Upper lobe of left lung (tissue), 6 donors: ENCODE measurements at regions not wholly inside any gene's neighbourhood (a gene's known extent, or its start where the extent isn't known, plus 50 kb on each side); places are given as distances from the start of the nearest gene placed in this dataset.

Experiments used
- ATAC-seq, 2 donors: fragments of 200-7000 bp; cut with Tn5 transposase; one replicate each; pipeline ENCODE4 v1.9.1; 2022; ENCODE audit warnings: mild to moderate bottlenecking in 2 of 2, moderate library complexity in 2 of 2; ENCODE audit not compliant: low FRiP score in 2 of 2
- DNase-seq, 2 donors: peaks; one replicate each; pipeline ENCODE4 v3.0.0-alpha.2; 2019 to 2020
- H3K27ac ChIP-seq, 4 donors: fragments of 200-600 bp; sonication (generic); one replicate each; pipeline ENCODE4 v1.5.1; 2016 to 2019
- H3K27me3 ChIP-seq, 4 donors: fragments of 200-600 bp; sonication (generic); one replicate each; pipeline ENCODE4 v1.5.1; 2017 to 2019
- H3K36me3 ChIP-seq, 4 donors: fragments of 200-600 bp; sonication (generic); one replicate each; pipeline ENCODE4 v1.5.1; 2016 to 2019
- H3K4me1 ChIP-seq, 4 donors: fragments of 200-600 bp; sonication (generic); one replicate each; pipeline ENCODE4 v1.5.1; 2018 to 2019
- H3K4me3 ChIP-seq, 4 donors: fragments of 200-600 bp; sonication (generic); one replicate each; pipeline ENCODE4 v1.5.1; 2017 to 2019; ENCODE audit warnings: mild to moderate bottlenecking in 2 of 4, moderate library complexity in 1 of 4
- H3K9me3 ChIP-seq, 4 donors: fragments of 200-600 bp; sonication (generic); one replicate each; pipeline ENCODE4 v1.5.1; 2018 to 2019
- CTCF ChIP-seq, 6 experiments: fragments of 450-650 bp in 4 of 6; fragments of 200-600 bp in 2 of 6; sonication (generic) in 2 of 6; IDR thresholded peaks; one replicate each; pipeline ENCODE4 v1.5.1; 2016 to 2019; ENCODE audit warnings: antibody characterized with exemption in 6 of 6
- EP300 ChIP-seq, 4 donors: sonication (generic); formaldehyde crosslinking; IDR thresholded peaks; one replicate each; pipeline ENCODE4 v1.5.1; 2017; ENCODE audit warnings: antibody characterized with exemption in 4 of 4, control low read depth in 2 of 4
- POLR2A ChIP-seq, 4 donors: fragments of 450-650 bp; IDR thresholded peaks; one replicate each; pipeline ENCODE4 v1.5.1; 2016 to 2017; ENCODE audit warnings: antibody characterized with exemption in 4 of 4, mild to moderate bottlenecking in 2 of 4
- POLR2AphosphoS5 ChIP-seq, 2 donors: sonication (generic); formaldehyde crosslinking; IDR thresholded peaks; one replicate each; pipeline ENCODE4 v1.5.1; 2017; ENCODE audit warnings: antibody characterized with exemption in 2 of 2
- WGBS, 2 donors: methylation state at CpG; one replicate each; pipeline ENCODE4 v1.1.5; 2017 to 2018; 5-methylcytosine and 5-hydroxymethylcytosine counted together
- donor health status: DM: no; HTN: no; CAD: no; lungs with moderate emphysema.
- donor health status: DM: no; HTN: yes; CAD: no; lungs with severe emphysema.

GRCh38 chr6:15810618-15811017 lies 147.8 kb upstream of the DTNBP1 start:
- WGBS, 2 donors, result 59 to 63% methylated on average over 1 of the region's 1 CpG
- DNase-seq, result no peak
- Histone ChIP-seq H3K4me3 (no peak overlapping the region), H3K4me1 (no peaks in the 10 kb centered on the region), H3K9me3 (no peaks in the 10 kb centered on the region), H3K36me3 (no peaks in the 10 kb centered on the region), H3K27me3 (no peaks in the 10 kb centered on the region), H3K27ac (no peak overlapping the region)
- TF ChIP-seq POLR2A (IDR thresholded peaks at IDR 0.05), result no peak
- no peak for TF ChIP-seq CTCF (IDR thresholded peaks at IDR 0.05)
- no peak for TF ChIP-seq EP300 (IDR thresholded peaks at IDR 0.05)
- TF ChIP-seq POLR2AphosphoS5 (IDR thresholded peaks at IDR 0.05), result no peak
- no peak for ATAC-seq

- H3K36me3 ChIP-seq, result no peaks in the 10 kb centered on the region
- DNase-seq (no peak), ATAC-seq (no peak)
- TF ChIP-seq EP300 (IDR thresholded peaks at IDR 0.05) (no peak), POLR2AphosphoS5 (IDR thresholded peaks at IDR 0.05) (no peak), CTCF (IDR thresholded peaks at IDR 0.05) (no peak), POLR2A (IDR thresholded peaks at IDR 0.05) (no peak)
- no peaks in the 10 kb centered on the region for H3K9me3 ChIP-seq
- 78 to 95% methylated on average over 2 of the region's 2 CpGs for WGBS, 2 donors
- H3K27me3 ChIP-seq, result no peaks in the 10 kb centered on the region
- no peak overlapping the region for H3K27ac ChIP-seq
- H3K4me3 ChIP-seq, result no peak overlapping the region
- H3K4me1 ChIP-seq, result no peaks in the 10 kb centered on the region
These were observed 146.5 kb upstream of the DTNBP1 start for GRCh38 chr6:15809367-15809766.

GRCh38 chr6:15804164-15805154 lies 141.6 kb upstream of the DTNBP1 start:
- no peak for TF ChIP-seq CTCF (IDR thresholded peaks at IDR 0.05)
- Histone ChIP-seq H3K4me1 (no peaks in the 10 kb centered on the region), H3K4me3 (no peak overlapping the region), H3K36me3 (no peaks in the 10 kb centered on the region), H3K27me3 (no peaks in the 10 kb centered on the region), H3K9me3 (no peaks in the 10 kb centered on the region), H3K27ac (no peak overlapping the region)
- DNase-seq (no peak), ATAC-seq (no peak)
- 64 to 69% methylated on average over 13 of the region's 13 CpGs for WGBS, 2 donors

- Histone ChIP-seq H3K36me3 (no peaks in the 10 kb centered on the region), H3K9me3 (peaks cover 0 to 8% (median 0%) of the 10 kb centered on the region in 4 donors), H3K4me3 (no peak overlapping the region), H3K27me3 (no peaks in the 10 kb centered on the region), H3K4me1 (no peaks in the 10 kb centered on the region), H3K27ac (no peak overlapping the region)
- ATAC-seq, result no peak
- 85 to 87% methylated on average over 5 of the region's 5 CpGs for WGBS, 2 donors
- TF ChIP-seq EP300 (IDR thresholded peaks at IDR 0.05) (no peak), CTCF (IDR thresholded peaks at IDR 0.05) (no peak), POLR2AphosphoS5 (IDR thresholded peaks at IDR 0.05) (no peak), POLR2A (IDR thresholded peaks at IDR 0.05) (no peak)
- no peak for DNase-seq
These were observed 139.6 kb upstream of the DTNBP1 start for GRCh38 chr6:15802466-15802865.

GRCh38 chr6:15801912-15802311 lies 139.1 kb upstream of the DTNBP1 start:
- Histone ChIP-seq H3K9me3 (peaks cover 0 to 8% (median 0%) of the 10 kb centered on the region in 4 donors), H3K36me3 (no peaks in the 10 kb centered on the region), H3K27me3 (no peaks in the 10 kb centered on the region), H3K4me1 (no peaks in the 10 kb centered on the region), H3K27ac (no peak overlapping the region), H3K4me3 (no peak overlapping the region)
- ATAC-seq (no peak), DNase-seq (no peak)
- 93 to 96% methylated on average over 7 of the region's 7 CpGs for WGBS, 2 donors
- TF ChIP-seq EP300 (IDR thresholded peaks at IDR 0.05), result no peak
- no peak for TF ChIP-seq POLR2A (IDR thresholded peaks at IDR 0.05)
- TF ChIP-seq POLR2AphosphoS5 (IDR thresholded peaks at IDR 0.05), result no peak
- no peak for TF ChIP-seq CTCF (IDR thresholded peaks at IDR 0.05)
